HG03575 (cell line): ENCODE measurements at regions not wholly inside any gene's neighbourhood (a gene's known extent, or its start where the extent isn't known, plus 50 kb on each side); places are given as distances from the start of the nearest gene placed in this dataset.

Experiments used
- ATAC-seq: cut with Tn5 transposase; IDR thresholded peaks from one replicate; pipeline ENCODE4 v1.9.1; 2021; ENCODE audit not compliant: unreplicated experiment, insufficient number of reproducible peaks, low FRiP score; ENCODE audit errors: extremely low read depth

- no peak for ATAC-seq
Observed at GRCh38 chr13:87859261-87859660, 188.1 kb downstream of the SLITRK5 start.

GRCh38 chr13:87867426-87867825 lies 196.3 kb downstream of the SLITRK5 start:
- no peak for ATAC-seq

DNA sequence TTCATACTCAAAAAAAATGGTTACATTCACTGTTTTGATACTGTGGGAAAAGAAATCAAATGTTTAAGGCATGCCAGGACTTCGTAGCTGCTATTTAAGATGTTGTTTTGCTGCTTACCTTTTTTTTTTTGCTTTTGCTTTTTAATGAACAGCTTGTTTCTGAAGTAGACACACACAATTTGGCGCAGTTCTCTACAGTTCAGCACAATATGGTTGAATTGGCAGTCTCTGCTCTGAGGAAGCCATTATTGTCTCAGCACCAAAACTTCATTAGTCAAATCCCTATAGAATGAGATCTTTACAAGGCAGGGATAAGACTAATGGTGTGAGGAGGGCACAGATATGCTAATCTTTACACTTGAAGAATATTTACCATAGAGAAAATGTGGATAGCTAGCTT lies 197.6 kb downstream of the SLITRK5 start:
- no peak for ATAC-seq

- no peak for ATAC-seq
Observed at GRCh38 chr13:87872813-87873212, 201.6 kb downstream of the SLITRK5 start.

- no peak for ATAC-seq
Observed at GRCh38 chr13:87877477-87877876, 206.3 kb downstream of the SLITRK5 start.

- ATAC-seq = no peak
Observed at GRCh38 chr13:87878706-87879105, 207.5 kb downstream of the SLITRK5 start.

DNA sequence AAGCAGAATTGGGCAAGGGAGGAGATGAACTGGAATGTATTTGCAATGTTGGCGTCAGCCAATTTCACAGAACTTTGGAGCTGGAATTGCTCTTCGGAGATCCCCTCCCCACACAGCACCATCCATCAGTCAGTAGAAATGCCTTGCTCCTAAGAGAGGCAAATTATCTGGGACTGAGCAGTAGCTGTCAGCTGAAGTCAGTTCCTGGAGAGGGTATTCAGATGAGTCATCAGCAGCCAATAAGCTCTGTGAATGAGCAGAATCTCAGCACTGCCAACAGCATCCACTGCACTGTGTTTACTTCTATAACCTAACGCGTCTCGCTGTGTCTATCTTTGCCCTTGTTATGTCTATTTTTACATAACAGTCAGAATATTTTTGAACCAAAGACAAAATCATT lies 213.7 kb downstream of the SLITRK5 start:
- ATAC-seq = no peak

- ATAC-seq = no peak
Observed at GRCh38 chr13:87887459-87888123, 216.4 kb downstream of the SLITRK5 start.

DNA sequence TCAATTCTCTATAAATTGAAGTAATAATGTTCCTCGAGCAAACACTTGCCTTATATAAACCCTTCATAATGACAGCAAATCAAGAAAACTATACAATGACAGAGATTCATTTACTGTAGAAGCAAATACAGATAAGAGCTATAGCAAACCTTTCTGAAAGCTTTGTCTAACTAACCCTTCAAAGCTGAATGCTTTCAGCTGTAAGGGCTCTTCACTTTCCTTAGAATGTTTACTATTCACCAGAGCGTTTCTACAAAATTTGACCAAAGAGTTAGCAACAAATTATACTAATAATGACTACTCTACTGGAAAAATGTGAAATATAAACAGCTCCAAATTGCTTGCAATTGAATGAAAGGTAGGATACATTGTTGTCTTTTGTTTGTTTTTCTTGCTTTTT lies 218.1 kb downstream of the SLITRK5 start:
- ATAC-seq = no peak

GRCh38 chr13:87893186-87893585 lies 222.0 kb downstream of the SLITRK5 start:
- ATAC-seq = no peak

DNA sequence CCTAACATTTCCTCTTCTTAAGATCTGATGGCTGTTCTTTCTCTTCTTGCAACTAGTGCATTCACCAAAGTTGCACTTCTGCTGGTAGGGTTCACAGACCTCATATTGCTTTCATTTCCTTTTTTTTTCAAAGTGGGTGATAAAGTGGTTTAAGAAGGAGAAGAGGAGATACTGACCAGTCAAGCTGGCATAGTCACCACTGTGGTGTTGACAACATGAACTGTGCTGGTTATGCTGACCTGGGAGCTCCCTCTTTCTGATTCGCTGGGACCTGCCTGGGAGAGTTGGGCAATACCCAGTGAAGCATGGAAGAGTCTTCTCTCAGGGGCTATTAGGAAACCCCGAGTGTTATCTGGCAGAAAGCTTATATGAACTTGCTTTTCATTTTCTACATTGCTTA lies 222.9 kb downstream of the SLITRK5 start:
- ATAC-seq = no peak

DNA sequence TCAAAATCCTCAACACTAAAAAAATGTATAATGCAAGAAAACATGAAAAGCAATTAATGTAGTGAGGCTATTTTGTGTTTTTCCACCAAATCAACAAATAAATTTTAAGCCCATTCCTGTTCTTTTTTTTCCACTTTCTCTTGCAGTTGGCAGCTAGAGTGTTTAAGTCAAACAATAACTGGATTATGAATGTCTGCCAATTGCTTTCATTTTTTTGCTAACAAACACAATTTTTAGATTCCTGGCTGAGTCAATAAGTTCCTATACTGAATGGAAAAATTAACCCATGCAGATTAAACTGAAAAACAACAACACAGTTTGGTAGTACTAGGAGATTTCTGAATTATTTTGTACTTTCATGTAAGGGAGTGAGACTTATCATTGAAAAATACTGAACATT lies 232.4 kb downstream of the SLITRK5 start:
- no peak for ATAC-seq

- ATAC-seq = no peak
Observed at GRCh38 chr13:87906411-87906810, 235.2 kb downstream of the SLITRK5 start.

DNA sequence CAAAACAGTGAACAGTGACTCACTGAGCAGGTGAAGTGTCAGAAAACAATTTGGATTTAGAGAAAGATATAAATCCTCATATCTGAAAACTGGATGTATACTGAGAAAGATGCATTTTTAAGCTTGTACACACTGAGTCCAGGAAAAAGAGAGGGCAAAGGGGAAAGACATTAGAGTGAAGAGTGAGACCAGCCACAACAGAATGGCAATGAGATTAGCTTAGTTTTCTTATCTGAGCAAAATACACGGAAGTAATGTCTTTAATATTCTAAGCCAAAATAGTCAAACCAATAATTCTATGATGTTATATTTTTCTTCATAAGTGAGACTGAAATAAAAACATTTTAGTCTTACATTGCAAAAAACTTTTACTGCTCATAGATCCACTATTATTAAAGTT lies 236.0 kb downstream of the SLITRK5 start:
- no peak for ATAC-seq

DNA sequence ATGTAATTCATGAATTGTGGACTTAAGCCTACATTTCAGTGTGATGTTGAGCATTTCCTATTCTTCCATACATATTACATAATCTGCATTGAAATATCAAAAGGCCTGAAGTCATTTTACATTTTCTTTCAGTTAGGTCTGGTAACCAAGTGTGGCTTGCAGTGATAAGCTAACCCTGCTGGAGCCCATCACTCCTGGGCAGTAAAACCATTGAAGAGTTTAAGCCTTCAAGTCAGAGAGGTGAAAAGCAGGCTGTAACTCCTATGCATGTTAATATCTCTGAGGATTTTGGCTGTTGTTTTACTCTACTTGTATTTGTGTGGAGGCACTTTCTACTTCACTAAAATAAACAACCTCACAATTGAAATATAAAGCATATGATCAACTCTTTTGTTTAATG lies 248.8 kb downstream of the SLITRK5 start:
- no peak for ATAC-seq

GRCh38 chr13:87923753-87924152 lies 252.6 kb downstream of the SLITRK5 start:
- no peak for ATAC-seq

GRCh38 chr13:87925006-87925405 lies 253.8 kb downstream of the SLITRK5 start:
- ATAC-seq = no peak

DNA sequence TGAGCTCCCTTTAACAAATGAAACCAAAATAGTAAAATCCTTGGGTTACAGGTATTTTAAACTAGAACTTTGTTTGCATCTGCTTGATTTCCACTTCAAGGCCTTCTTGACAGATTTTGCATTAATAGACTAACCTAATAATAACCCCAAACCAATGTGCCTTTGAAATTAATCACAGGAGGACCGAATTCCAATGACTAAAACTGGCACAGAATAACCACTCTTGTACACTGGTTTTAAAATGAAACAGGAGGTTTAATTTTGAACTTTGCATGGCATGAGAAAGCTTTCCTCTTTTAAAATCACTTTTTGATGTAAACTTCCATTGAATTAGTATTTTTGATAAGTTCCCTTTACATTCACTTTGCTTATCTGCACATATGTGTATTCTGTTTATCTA lies 269.6 kb downstream of the SLITRK5 start:
- no peak for ATAC-seq

DNA sequence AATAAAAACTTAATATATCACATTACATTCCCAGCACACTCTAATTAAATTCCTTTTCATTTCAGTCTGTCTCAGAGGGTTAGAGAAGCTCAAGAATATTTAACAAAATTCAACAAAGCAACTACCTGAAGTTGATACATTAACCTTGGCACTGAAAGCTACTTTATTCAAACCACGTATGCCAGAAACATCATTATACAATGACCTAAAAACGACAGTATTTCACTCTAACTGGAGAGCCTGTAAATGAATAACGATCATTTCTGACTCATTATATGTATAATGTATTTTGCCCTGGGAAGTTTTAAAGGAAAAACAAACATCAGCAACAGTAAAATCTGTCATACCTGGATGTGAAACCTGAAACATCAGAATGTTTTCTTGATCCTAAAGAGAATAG lies 270.1 kb downstream of the SLITRK5 start:
- ATAC-seq = no peak

DNA sequence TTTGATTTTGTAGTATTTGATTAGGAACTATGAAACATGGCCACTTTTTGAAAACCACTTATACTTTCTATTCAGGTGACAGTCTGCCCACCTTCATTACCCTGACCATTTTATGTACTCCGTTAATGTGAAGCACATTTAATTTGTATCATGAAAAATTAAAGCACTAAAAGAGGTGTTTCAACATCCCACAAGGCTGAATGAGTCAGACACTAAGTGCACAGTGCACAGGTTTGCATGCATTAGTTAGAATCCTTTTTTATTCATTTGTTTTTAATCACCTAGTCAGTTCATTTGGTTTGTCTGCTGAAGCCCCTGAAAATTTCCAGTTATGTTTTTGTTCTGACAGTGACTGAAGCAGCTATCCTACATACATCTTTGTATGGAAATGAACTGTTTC lies 271.0 kb downstream of the SLITRK5 start:
- ATAC-seq = no peak

DNA sequence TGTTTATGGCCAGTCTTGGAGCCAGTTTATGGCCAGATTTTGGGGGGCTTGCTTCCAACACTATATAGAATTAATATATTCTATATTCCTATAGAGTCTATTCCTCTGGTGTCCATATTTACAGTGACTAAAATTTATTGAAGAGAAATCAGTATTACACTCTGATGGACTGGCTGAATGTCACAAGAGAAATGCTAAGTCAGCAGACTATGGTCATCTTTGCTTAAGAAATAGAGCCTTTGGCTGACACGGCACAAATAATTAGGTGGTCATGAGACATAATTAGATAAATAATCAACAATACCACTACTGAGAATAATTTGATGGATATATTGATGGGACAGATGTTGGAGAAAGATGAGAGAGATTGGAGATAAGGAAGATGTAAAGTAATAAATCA lies 272.9 kb downstream of the SLITRK5 start:
- ATAC-seq = no peak
